Limb (tissue), 2 donors: ENCODE measurements at regions not wholly inside any gene's neighbourhood (a gene's known extent, or its start where the extent isn't known, plus 50 kb on each side); places are given as distances from the start of the nearest gene placed in this dataset.
"Not testable (repeated sequence)": the region's sequence is repeated elsewhere in the genome, so short reads cannot be mapped to it uniquely, and the experiment has no call there.

Experiments used
- DNase-seq, 2 donors: peaks; one replicate each; pipeline ENCODE4 v3.0.0-alpha.2; 2016; ENCODE audit errors: extremely low spot score in 2 of 2

GRCh38 chr10:59454171-59454919 is 92.0 kb upstream of the FAM13C start:
- no peak for DNase-seq

DNA sequence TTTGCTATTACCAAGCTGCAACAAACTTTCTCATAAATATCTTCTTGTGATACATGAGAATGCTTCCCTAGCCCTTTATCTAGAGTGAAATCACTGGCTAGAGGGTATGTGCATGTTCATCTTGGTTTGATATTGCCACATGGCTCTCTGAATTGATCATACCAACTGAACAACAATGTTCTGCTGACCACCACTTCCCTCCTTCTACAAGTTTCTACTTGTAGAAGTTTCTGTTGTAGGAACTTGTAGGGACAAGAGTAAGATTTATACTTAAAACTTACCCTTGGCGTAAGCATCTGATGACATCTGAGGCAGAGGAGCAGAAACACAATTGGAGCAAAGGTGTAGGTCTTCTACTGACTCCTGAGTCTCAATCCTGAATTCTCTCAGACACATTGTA is 86.3 kb upstream of the FAM13C start:
- DNase-seq = no peak

DNA sequence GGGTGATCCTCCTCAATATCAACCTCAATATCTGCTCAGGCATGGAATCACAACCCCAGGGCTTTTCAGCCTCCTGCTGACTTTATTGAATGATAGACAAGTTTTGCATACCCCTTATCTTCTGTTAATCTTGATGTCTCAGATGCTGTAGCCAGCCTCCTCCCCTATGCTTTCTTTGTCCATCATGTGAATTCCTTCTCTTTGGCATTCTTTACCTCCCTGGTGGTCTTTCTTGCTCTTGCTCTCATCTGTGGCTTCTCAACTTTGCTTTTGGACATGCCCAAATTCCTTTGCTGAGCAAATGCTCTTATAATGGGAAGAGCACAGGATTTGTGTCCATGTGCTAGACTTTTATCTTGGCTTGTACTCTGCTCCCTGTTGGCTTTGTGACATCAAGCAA is 73.4 kb upstream of the FAM13C start:
- no peak for DNase-seq

DNA sequence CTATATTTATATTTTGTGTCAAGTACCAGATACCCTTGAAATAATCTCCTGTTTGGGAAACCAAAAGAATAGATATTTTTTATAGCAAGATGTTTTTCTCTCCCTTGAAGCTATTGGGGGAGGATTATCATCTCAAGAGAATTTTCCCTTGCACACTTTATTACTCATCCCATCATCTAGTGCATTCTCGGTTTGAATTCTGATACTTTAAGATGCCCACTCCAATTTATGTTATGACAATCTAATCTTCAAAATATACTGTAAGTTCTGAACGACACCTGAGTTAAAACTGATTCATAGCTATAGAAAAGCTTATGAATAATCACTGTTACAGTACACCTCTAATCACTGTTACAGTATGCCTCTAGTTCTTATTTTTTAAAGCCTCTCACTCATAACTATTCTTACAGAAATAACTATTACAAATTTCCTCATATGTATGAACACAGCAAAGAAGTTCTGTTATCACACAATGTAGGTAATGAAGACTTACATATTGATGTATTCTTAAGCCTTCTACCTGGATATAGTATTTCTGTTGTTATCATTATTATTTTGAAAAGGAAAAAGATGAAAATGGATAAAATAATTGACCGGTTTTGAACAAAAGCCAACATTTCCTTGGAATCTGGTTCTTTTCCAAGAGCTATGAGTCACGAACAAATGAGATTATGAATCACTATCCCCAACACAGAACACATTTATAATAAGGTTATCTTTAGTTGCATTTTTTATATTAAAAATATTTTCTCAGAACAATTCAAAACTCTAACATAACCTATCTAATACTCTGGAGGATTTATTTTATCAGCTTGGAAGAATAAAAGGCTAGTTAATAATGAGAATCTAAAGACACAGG is 72.3 kb upstream of the FAM13C start:
- DNase-seq = no peak

DNA sequence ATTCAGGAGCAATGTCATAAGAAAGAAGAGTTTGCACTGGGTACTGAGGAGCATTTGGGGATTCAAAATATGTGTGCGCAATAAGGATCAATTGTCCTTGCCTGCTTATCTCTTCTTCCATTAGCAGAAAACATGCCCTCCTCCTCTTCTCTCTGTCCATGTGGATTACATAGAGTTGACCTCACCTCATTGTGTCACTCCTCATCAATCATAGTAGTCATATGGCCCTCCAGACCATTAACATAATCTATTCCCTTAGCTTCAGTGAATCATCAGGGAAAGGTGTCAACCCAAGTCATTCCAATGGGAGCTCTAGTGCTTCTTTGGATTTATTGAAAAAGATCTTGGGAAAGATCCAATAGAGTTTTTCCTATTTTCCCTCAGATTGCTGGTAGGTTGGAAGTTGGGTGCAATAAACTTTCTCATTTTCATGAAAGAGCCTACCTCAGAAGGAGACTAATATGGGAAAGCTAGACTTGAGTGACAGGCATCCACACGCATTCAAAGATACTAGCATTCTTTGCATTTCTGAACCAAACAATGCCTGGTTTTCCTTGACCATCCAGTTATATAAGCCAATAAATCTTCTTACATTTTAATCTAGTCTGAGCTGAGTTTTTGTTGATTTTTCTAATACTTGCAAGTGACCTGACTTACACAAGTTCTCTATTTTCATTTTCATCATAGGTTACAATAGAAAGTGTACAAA is 71.5 kb upstream of the FAM13C start:
- DNase-seq = no peak

DNA sequence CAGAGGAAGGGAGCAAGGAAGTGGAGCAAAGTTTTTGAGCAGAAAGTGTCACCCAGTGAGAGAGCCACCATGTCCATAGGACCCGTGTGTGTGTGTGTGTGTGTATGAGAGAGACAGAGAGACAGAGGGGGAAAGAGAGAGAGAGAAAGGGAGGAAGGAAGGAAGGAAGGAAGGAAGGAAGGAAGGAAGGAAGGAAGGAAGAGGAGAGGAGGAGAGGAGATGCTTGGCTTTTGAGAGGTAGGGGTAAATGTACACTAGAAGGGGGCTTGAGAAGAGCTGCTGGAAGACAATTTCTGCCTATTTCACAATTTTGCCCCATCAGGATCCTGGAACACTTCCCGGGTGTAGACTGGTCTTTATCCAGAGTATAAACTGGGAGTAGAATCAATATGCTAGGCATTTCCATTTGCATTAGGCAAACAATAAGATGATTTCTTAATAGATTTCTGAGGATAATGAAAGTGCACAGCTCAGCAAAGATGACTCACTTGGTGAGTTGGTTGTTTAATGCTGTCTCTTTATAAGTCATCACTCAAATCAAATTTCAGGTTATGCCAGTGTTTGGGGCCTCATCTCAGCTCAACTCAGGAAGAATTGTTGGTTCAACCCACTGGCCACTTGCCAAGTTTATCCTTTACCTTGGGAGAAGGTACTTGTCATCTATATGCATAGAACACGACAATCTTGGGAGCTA is 70.0 kb upstream of the FAM13C start:
- no peak for DNase-seq

- not testable (repeated sequence) for DNase-seq
Observed at GRCh38 chr10:59413795-59414194, 51.4 kb upstream of the FAM13C start.
